Loucy (cell line): ENCODE measurements at regions not wholly inside any gene's neighbourhood (a gene's known extent, or its start where the extent isn't known, plus 50 kb on each side); places are given as distances from the start of the nearest gene placed in this dataset.

Experiments
- H2AFZ ChIP-seq: fragments of 200-600 bp; sonication (generic); 2 replicates; pipeline ENCODE4 v1.6.0; 2016; ENCODE audit warnings: antibody characterized with exemption, mild to moderate bottlenecking, low read length, moderate library complexity
- H3F3A ChIP-seq: fragments of 200-600 bp; 2 replicates; pipeline ENCODE4 v1.6.0; 2016; ENCODE audit warnings: antibody characterized with exemption, low read depth, mild to moderate bottlenecking
- H3K27me3 ChIP-seq: fragments of 200-600 bp; sonication (generic); 2 replicates; pipeline ENCODE4 v1.6.1; 2014; ENCODE audit warnings: low read length, mild to moderate bottlenecking; ENCODE audit not compliant: insufficient read depth, poor library complexity, severe bottlenecking
- H3K36me3 ChIP-seq: fragments of 200-600 bp; sonication (generic); 2 replicates; pipeline ENCODE4 v1.6.1; 2016; ENCODE audit warnings: low read length; ENCODE audit not compliant: insufficient read depth
- H3K4me1 ChIP-seq: fragments of 200-600 bp; sonication (generic); 2 replicates; pipeline ENCODE4 v1.5.1; 2014; ENCODE audit warnings: low read length, mild to moderate bottlenecking; ENCODE audit not compliant: insufficient read depth, poor library complexity, severe bottlenecking
- H3K4me2 ChIP-seq: fragments of 200-600 bp; sonication (generic); 2 replicates; pipeline ENCODE4 v1.6.0; 2014; ENCODE audit warnings: antibody characterized with exemption, low read length, low read depth, mild to moderate bottlenecking; ENCODE audit not compliant: poor library complexity, severe bottlenecking
- H3K4me3 ChIP-seq: fragments of 200-600 bp; sonication (generic); 2 replicates; pipeline ENCODE4 v1.5.1; 2014; ENCODE audit warnings: low read length, mild to moderate bottlenecking, mixed read lengths; ENCODE audit not compliant: poor library complexity, severe bottlenecking
- H3K79me2 ChIP-seq: fragments of 200-600 bp; sonication (generic); 2 replicates; pipeline ENCODE4 v1.6.1; 2014; ENCODE audit warnings: low read length; ENCODE audit not compliant: insufficient read depth
- H3K9ac ChIP-seq: fragments of 200-600 bp; sonication (generic); 2 replicates; pipeline ENCODE4 v1.6.0; 2014; ENCODE audit warnings: mild to moderate bottlenecking, low read depth, low read length, moderate library complexity; ENCODE audit not compliant: poor library complexity, severe bottlenecking
- H3K9me2 ChIP-seq: fragments of 200-600 bp; sonication (generic); replicated peaks from 2 replicates; pipeline ENCODE4 v1.6.1; 2016; ENCODE audit warnings: low read depth, low read length, mixed read lengths
- H3K9me3 ChIP-seq: fragments of 200-600 bp; sonication (generic); 2 replicates; pipeline ENCODE4 v1.6.1; 2014; ENCODE audit warnings: mild to moderate bottlenecking, antibody characterized with exemption, low read length, low read depth; ENCODE audit not compliant: insufficient read depth
- H4K20me1 ChIP-seq: fragments of 200-600 bp; sonication (generic); 2 replicates; pipeline ENCODE4 v1.6.0; 2014; ENCODE audit warnings: antibody characterized with exemption, low read length, mild to moderate bottlenecking; ENCODE audit not compliant: insufficient read depth, poor library complexity, severe bottlenecking
- EZH2phosphoT487 ChIP-seq: fragments of 200-600 bp; IDR thresholded peaks from 2 replicates; pipeline ENCODE4 v1.6.1; 2018; ENCODE audit warnings: antibody characterized with exemption, mild to moderate bottlenecking, moderate library complexity, borderline replicate concordance
- TF ChIP-seq, protein P1 (sequence below): fragments of 200-600 bp; sonication (generic); conservative IDR thresholded peaks from 2 replicates; pipeline ENCODE4 v1.5.1; 2014; ENCODE audit warnings: mild to moderate bottlenecking, antibody characterized with exemption, low read length

DNA sequence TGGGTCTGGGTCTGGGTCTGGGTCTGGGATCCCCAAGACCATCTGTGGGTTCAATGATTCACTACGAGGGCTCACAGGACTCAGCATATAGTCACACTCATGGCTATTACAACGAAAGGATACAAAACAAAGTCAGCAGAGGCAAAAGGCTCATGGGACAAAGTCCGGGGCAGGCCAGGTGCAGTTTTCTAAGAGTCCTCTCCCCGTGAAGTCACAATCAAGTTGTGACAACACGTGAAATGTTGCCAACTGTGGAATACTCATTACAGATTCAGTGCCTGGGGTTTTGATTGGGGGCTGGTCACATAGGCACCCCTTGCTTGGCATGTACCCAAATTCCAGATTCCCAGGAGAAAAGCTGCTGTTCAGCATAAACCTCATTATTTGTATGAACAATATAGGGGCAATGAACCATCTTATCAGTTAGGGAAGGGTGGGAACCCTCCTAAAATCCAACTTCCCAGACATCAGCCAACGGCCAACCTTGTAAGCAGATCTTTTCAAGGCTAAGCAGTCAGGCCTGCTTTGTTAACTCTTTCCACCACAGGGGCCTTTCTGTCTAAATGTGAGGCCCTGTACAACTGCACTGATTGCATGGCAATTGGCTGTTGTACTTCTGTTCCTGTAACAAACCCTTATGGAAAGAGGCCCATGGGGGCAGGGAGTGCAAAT is 58.2 kb upstream of the DIPK2B start:
- Histone ChIP-seq H3K4me1 (no peaks in the 10 kb centered on the region), H3K36me3 (no peaks in the 10 kb centered on the region), H3K9ac (no peak overlapping the region), H3K4me2 (no peak overlapping the region), H4K20me1 (no peaks in the 10 kb centered on the region), H3K27me3 (no peaks in the 10 kb centered on the region), H3K9me3 (no peaks in the 10 kb centered on the region), H2AFZ (no peak overlapping the region), H3K79me2 (no peaks in the 10 kb centered on the region), H3F3A (no peaks in the 10 kb centered on the region), H3K4me3 (no peak overlapping the region), H3K9me2 (no peaks in the 10 kb centered on the region)
- no peak for TF ChIP-seq EZH2phosphoT487
- TF ChIP-seq, protein P1, sequence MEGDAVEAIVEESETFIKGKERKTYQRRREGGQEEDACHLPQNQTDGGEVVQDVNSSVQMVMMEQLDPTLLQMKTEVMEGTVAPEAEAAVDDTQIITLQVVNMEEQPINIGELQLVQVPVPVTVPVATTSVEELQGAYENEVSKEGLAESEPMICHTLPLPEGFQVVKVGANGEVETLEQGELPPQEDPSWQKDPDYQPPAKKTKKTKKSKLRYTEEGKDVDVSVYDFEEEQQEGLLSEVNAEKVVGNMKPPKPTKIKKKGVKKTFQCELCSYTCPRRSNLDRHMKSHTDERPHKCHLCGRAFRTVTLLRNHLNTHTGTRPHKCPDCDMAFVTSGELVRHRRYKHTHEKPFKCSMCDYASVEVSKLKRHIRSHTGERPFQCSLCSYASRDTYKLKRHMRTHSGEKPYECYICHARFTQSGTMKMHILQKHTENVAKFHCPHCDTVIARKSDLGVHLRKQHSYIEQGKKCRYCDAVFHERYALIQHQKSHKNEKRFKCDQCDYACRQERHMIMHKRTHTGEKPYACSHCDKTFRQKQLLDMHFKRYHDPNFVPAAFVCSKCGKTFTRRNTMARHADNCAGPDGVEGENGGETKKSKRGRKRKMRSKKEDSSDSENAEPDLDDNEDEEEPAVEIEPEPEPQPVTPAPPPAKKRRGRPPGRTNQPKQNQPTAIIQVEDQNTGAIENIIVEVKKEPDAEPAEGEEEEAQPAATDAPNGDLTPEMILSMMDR = no peak
